Endothelial cell of umbilical vein (primary cell): ENCODE measurements at regions not wholly inside any gene's neighbourhood (a gene's known extent, or its start where the extent isn't known, plus 50 kb on each side); places are given as distances from the start of the nearest gene placed in this dataset.

Experiments
- BruUV-seq: library from RNA; stranded (reverse); fragments of 400-500 nt; replicated peaks from 2 replicates; lab custom pipeline; 2021; lab: Mats Ljungman, UMichigan
- CTCF ChIA-PET: fragments of 300-600, 350-600 bp; sonication (Branson Sonifier 250); formaldehyde crosslinking; loops from one replicate; lab custom pipeline; 2021; ENCODE audit warnings: antibody characterized with exemption, inconsistent platforms; lab: Charles Lee
- POLR2A ChIA-PET: fragments of 300-600, 350-600 bp; sonication (Branson Sonifier 250); formaldehyde crosslinking; loops from one replicate; lab custom pipeline; 2021; ENCODE audit warnings: antibody characterized with exemption, inconsistent platforms; lab: Charles Lee
- DNase-seq: peaks from one replicate; pipeline ENCODE4 v3.0.0-alpha.2; 2011; ENCODE audit warnings: low read depth, low spot score
- FAIRE-seq: peaks from 2 replicates; lab custom pipeline; 2011; peaks lifted over from hg19 to GRCh38; lab: Jason Lieb, UNC
- H2AFZ ChIP-seq: 2 replicates; pipeline ENCODE4 v1.6.0; 2012; ENCODE audit warnings: low read depth, low read length, control low read depth, inconsistent platforms
- H3K27ac ChIP-seq: 2 replicates; pipeline ENCODE4 v1.5.1; 2011; ENCODE audit warnings: low read depth, mild to moderate bottlenecking, control low read depth, low read length, moderate library complexity; ENCODE audit not compliant: insufficient read depth
- H3K27me3 ChIP-seq, 2 experiments: 2 replicates each; pipeline versions ENCODE4 v1.6.0 to v1.6.1; 2011; ENCODE audit warnings: low read length in 2 of 2, mixed read lengths in 1 of 2; ENCODE audit not compliant: control insufficient read depth in 2 of 2, insufficient read depth in 2 of 2
- H3K36me3 ChIP-seq, 2 experiments: 2 replicates in 1 of 2; 3 replicates in 1 of 2; pipeline ENCODE4 v1.5.1; 2011; ENCODE audit warnings: low read length in 2 of 2, mild to moderate bottlenecking in 1 of 2, moderate library complexity in 1 of 2; ENCODE audit not compliant: control insufficient read depth in 2 of 2, insufficient read depth in 2 of 2; ENCODE audit errors: extremely low read depth in 1 of 2
- H3K4me1 ChIP-seq: 3 replicates; pipeline ENCODE4 v1.5.1; 2011; ENCODE audit warnings: mild to moderate bottlenecking, low read length; ENCODE audit not compliant: control insufficient read depth, insufficient read depth; ENCODE audit errors: extremely low read depth
- H3K4me2 ChIP-seq: 2 replicates; pipeline ENCODE4 v1.6.1; 2011; ENCODE audit warnings: low read length, control low read depth, mixed read lengths; ENCODE audit not compliant: insufficient read depth
- H3K4me3 ChIP-seq, 3 experiments: fragments of 200-600 bp in 1 of 3; sonication (generic), shearing (Covaris generic) in 1 of 3; replicated peaks in 1 of 3; 2 replicates each; pipeline ENCODE4 v1.5.1; 2011 to 2016; ENCODE audit warnings: control low read depth in 3 of 3, low read length in 3 of 3, mild to moderate bottlenecking in 2 of 3, inconsistent platforms in 1 of 3, low read depth in 1 of 3, moderate library complexity in 1 of 3; ENCODE audit not compliant: insufficient read depth in 1 of 3
- H3K79me2 ChIP-seq: 2 replicates; pipeline ENCODE4 v1.6.0; 2012; ENCODE audit warnings: low read length, inconsistent platforms; ENCODE audit not compliant: control insufficient read depth, insufficient read depth
- H3K9ac ChIP-seq: replicated peaks from 2 replicates; pipeline ENCODE3; 2011; ENCODE audit warnings: low read length, control low read depth; ENCODE audit not compliant: insufficient read depth; ENCODE audit errors: extremely low read depth
- H3K9me1 ChIP-seq: replicated peaks from 3 replicates; pipeline ENCODE4 v1.6.0; 2011; ENCODE audit warnings: mild to moderate bottlenecking, low read length; ENCODE audit not compliant: control insufficient read depth, insufficient read depth; ENCODE audit errors: extremely low read depth
- H3K9me3 ChIP-seq: replicated peaks from 2 replicates; pipeline ENCODE4 v1.5.1; 2012; ENCODE audit warnings: low read length, inconsistent platforms; ENCODE audit not compliant: control insufficient read depth, insufficient read depth
- H4K20me1 ChIP-seq: replicated peaks from 2 replicates; pipeline ENCODE3; 2011; ENCODE audit warnings: mild to moderate bottlenecking, low read length; ENCODE audit not compliant: control insufficient read depth, insufficient read depth; ENCODE audit errors: extremely low read depth
- EZH2 ChIP-seq: IDR thresholded peaks from 2 replicates; pipeline ENCODE4 v1.6.1; 2012; ENCODE audit warnings: borderline replicate concordance, low read depth, mild to moderate bottlenecking, moderate library complexity, low read length, inconsistent platforms; ENCODE audit not compliant: severe bottlenecking
- FOS ChIP-seq: IDR thresholded peaks from 2 replicates; pipeline ENCODE4 v1.6.1; 2011; ENCODE audit warnings: mild to moderate bottlenecking, low read length, moderate library complexity, borderline replicate concordance; ENCODE audit not compliant: insufficient read depth
- GATA2 ChIP-seq: IDR thresholded peaks from 2 replicates; pipeline ENCODE4 v1.7.0; 2011; ENCODE audit warnings: low read depth, mild to moderate bottlenecking, moderate library complexity, mixed read lengths, low read length; ENCODE audit not compliant: insufficient read length, insufficient read depth
- JUN ChIP-seq: IDR thresholded peaks from 2 replicates; pipeline ENCODE4 v1.6.1; 2011; ENCODE audit warnings: borderline replicate concordance, low read depth; ENCODE audit not compliant: insufficient read length, insufficient read depth
- MAX ChIP-seq: IDR thresholded peaks from 2 replicates; pipeline ENCODE4 v1.6.1; 2011; ENCODE audit not compliant: insufficient read depth, insufficient read length
- MYC ChIP-seq: IDR thresholded peaks from one replicate; pipeline ENCODE4 v1.6.1; 2011; ENCODE audit warnings: mild to moderate bottlenecking, low read depth, low read length
- POLR2A ChIP-seq: IDR thresholded peaks from 2 replicates; pipeline ENCODE4 v1.6.1; 2012; ENCODE audit warnings: low read depth, mild to moderate bottlenecking, control low read depth, low read length
- POLR2AphosphoS5 ChIP-seq: IDR thresholded peaks from 2 replicates; pipeline ENCODE4 v1.6.1; 2012; ENCODE audit warnings: low read depth, mild to moderate bottlenecking, control low read depth, low read length, moderate library complexity; ENCODE audit not compliant: insufficient read depth
- dilution Hi-C: fragments of 300-500 bp; cut with MboI; formaldehyde crosslinking; loops from one replicate; pipeline ENCODE4 v1.15.0; 2019; ENCODE audit warnings: low sequenced_read_pairs; ENCODE audit not compliant: extremely low pct_ligation_motif_present
- intact Hi-C: fragments of 100-400 bp; cut with micrococcal nuclease; formaldehyde crosslinking; loops from one replicate; pipeline ENCODE4 v1.10.0; 2022
- TF ChIP-seq, protein P1 (sequence below), 2 donors: IDR thresholded peaks; 1 replicate in 1 of 2; 2 replicates in 1 of 2; pipeline ENCODE4 v1.5.1; 2011; ENCODE audit warnings: low read length in 2 of 2, mild to moderate bottlenecking in 2 of 2, moderate library complexity in 2 of 2, control low read depth in 1 of 2, inconsistent platforms in 1 of 2, low read depth in 1 of 2; ENCODE audit not compliant: insufficient read depth in 1 of 2; ENCODE audit errors: extremely low read depth in 1 of 2

- H3K9ac ChIP-seq, result no peak overlapping the region
- no peaks in the 10 kb centered on the region for H3K9me3 ChIP-seq
- H3K4me1 ChIP-seq, result peaks cover 22% of the 10 kb centered on the region
- no peaks in the 10 kb centered on the region for H3K36me3 ChIP-seq
- no peak for DNase-seq
- ChIA-PET POLR2A (no interaction called here), CTCF (no interaction called here)
- no peaks in the 10 kb centered on the region for H3K9me1 ChIP-seq
- intact Hi-C loops, result no loop called here
- FAIRE-seq, result no peak
- no peak overlapping the region for H3K4me2 ChIP-seq
- no TSS peak for BruUV-seq
- H3K27ac ChIP-seq, result no peak overlapping the region
- no peak for TF ChIP-seq GATA2
- no peak for TF ChIP-seq JUN
- TF ChIP-seq MYC, result no peak
- no peak for TF ChIP-seq POLR2A
- no peak for TF ChIP-seq MAX
- no peak for TF ChIP-seq EZH2
- TF ChIP-seq POLR2AphosphoS5, result no peak
- no peak for TF ChIP-seq FOS
- TF ChIP-seq, protein P1, sequence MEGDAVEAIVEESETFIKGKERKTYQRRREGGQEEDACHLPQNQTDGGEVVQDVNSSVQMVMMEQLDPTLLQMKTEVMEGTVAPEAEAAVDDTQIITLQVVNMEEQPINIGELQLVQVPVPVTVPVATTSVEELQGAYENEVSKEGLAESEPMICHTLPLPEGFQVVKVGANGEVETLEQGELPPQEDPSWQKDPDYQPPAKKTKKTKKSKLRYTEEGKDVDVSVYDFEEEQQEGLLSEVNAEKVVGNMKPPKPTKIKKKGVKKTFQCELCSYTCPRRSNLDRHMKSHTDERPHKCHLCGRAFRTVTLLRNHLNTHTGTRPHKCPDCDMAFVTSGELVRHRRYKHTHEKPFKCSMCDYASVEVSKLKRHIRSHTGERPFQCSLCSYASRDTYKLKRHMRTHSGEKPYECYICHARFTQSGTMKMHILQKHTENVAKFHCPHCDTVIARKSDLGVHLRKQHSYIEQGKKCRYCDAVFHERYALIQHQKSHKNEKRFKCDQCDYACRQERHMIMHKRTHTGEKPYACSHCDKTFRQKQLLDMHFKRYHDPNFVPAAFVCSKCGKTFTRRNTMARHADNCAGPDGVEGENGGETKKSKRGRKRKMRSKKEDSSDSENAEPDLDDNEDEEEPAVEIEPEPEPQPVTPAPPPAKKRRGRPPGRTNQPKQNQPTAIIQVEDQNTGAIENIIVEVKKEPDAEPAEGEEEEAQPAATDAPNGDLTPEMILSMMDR (IDR thresholded peaks at IDR 0.05; ENCODE audit: extremely low read depth in 1 of 2, insufficient read depth in 1 of 2, low read depth in 1 of 2, low read length in 2 of 2), result no peak
- H3K4me3 ChIP-seq, result no peak overlapping the region
- H4K20me1 ChIP-seq, result no peaks in the 10 kb centered on the region
- dilution Hi-C loops, result no loop called here
- H2AFZ ChIP-seq, result no peak overlapping the region
- no peaks in the 10 kb centered on the region for H3K79me2 ChIP-seq
- peaks cover 0 to 5% of the 10 kb centered on the region in 2 experiments for H3K27me3 ChIP-seq
Observed at GRCh38 chr3:28743271-28743670, 394.6 kb upstream of the AZI2 start.
